GM12874 (cell line): ENCODE measurements at regions not wholly inside any gene's neighbourhood (a gene's known extent, or its start where the extent isn't known, plus 50 kb on each side); places are given as distances from the start of the nearest gene placed in this dataset.

Source experiments
- TF ChIP-seq, protein P1 (sequence below): IDR thresholded peaks from 2 replicates; pipeline ENCODE4 v1.5.1; 2011; ENCODE audit warnings: low read depth, mild to moderate bottlenecking, control low read depth, low read length, moderate library complexity; ENCODE audit not compliant: insufficient read depth

DNA sequence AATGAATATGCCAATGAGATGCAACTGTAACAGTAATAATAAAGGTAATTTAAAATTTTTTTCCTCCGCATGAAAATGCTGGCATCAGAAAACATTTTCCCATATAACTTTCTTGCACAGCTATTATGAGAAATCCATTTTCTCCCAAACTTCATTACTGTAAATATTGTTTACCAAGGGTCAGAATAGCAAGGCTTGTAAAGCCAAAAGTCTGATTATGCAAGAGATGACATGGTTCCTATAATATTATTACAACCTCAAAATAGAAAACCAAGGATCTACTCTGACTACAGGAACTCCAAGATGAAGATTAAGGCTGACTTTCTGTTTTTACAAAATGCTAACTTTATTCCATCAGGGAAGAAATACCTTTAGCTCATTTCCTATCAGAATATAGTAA is 162.7 kb upstream of the CDK1 start:
- TF ChIP-seq, protein P1, sequence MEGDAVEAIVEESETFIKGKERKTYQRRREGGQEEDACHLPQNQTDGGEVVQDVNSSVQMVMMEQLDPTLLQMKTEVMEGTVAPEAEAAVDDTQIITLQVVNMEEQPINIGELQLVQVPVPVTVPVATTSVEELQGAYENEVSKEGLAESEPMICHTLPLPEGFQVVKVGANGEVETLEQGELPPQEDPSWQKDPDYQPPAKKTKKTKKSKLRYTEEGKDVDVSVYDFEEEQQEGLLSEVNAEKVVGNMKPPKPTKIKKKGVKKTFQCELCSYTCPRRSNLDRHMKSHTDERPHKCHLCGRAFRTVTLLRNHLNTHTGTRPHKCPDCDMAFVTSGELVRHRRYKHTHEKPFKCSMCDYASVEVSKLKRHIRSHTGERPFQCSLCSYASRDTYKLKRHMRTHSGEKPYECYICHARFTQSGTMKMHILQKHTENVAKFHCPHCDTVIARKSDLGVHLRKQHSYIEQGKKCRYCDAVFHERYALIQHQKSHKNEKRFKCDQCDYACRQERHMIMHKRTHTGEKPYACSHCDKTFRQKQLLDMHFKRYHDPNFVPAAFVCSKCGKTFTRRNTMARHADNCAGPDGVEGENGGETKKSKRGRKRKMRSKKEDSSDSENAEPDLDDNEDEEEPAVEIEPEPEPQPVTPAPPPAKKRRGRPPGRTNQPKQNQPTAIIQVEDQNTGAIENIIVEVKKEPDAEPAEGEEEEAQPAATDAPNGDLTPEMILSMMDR: no peak

DNA sequence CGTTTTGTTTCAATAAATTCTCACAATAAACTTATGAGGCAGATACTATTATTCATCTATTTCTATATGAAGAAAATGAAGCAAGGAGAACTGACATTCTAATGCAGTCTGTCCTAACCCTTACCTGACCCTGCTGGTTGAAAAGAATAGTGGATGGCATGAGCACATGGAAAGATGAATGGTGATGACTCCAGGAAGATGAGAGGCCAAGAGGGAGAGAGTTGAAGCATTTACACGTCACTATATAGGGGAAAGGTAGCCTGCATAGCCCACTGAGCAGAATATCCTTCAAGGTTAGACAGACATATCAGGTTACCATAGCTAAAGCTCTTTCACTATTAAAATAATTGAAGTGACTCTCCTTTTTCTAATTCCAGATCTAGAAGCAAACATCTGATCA is 163.9 kb upstream of the CDK1 start:
- TF ChIP-seq, protein P1: no peak

DNA sequence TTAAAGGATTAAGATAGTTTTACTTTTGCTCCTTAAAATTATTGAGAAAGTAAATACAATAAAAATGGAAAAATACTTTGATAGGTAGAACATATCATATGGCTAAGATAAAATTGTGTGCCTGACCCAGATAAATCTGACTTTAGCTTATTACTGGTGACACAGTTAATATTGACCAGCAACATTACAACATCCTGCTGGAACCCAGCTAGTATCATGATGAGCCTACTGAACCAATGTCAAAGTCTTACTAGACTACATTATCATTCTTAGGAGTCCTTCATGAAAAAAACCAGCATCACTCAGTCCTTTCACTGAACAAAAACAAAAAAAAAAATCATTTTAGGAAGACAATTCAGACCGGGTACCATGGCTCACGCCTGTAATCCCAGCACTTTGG is 164.8 kb upstream of the CDK1 start:
- TF ChIP-seq, protein P1: no peak

DNA sequence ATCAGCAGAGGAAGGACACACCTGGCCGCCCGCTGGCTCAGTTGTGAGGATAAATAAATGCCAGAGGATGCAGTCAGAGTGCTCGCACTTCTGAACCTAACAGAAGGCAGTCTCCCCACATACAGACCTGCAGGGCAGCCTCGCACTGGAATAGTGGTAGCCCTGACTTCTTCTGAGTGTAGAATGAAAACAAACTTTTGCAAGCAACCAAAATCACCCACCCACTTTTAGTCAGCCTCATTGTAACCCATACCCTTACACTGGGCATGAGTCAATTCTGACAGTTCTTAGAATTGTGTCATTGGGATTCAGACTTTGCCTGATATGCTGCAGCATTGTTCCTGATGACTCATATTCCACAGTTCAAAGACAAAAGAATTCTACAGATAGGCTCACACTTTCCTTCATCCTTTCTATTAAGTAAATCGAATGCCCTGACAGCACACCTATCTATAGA is 167.0 kb upstream of the CDK1 start:
- TF ChIP-seq, protein P1: no peak

DNA sequence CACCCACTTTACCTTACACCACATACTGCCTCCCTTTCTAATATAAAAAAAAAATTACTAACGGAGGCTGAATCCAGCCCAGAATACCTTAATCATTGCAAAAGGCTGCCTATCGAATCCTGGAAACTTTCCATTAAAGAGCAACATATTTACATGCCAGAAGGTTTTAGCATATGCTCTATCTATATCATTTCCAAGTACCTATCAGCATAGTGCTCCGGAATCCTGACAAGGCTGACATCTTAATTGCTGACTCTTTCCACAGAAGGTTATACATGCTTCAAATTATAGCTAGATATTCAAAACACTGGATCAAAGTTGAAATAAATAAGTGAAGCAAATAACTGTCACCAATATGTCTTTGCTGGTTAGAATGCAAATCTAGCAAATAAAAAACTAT is 170.9 kb upstream of the CDK1 start:
- TF ChIP-seq, protein P1: no peak

DNA sequence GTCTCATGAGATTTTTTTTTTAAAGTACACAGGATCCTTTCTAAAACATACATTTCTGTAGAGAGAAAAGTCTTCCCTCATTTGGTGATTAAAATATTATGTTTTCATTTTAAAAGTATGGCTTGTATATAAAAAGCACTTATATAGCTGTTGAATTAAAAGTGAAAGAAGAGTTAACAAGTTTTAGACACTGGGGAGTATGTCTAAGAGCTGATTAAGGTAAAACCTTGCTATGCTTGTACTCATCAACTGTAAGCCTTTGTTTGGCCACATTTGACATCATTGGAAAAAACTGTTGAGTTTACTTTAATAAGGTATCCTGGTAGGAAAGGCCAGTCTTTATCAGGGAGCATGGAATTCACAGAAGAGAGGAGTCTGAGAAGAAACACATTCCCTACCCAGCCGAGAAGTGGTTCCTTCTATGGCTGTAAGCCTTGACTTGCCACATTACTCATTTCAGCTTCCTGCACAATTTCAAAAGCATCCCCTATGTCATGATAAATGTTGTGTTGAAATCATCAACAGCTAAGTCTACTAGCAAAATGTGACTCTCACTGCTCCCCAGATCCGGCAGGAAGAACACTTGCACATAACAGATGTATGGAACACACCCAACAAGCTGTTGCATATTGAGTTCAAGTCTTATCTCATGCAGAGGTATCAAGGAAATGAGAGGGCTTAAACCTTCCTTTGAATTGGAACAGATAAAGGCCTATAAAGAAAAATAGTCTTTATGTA is 171.8 kb upstream of the CDK1 start:
- TF ChIP-seq, protein P1: no peak

DNA sequence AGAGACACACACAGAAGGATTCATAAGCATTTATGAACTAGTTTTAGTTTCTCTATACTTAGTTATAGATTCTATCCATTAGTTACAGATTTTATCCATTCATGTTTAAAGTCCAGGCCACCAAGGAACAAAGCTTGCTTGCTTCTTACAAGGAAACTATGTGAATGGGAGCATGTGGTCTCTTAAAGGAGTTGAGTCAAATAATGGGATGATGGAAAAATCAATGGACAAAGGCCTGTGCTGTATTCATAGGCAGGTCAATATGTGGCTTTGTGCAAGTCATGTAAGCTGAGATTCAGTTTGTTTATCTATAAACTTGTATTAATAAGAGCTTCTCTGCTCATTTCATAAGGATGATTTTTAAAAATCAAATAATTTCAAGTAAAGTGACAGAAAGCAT is 172.8 kb upstream of the CDK1 start:
- TF ChIP-seq, protein P1: no peak

DNA sequence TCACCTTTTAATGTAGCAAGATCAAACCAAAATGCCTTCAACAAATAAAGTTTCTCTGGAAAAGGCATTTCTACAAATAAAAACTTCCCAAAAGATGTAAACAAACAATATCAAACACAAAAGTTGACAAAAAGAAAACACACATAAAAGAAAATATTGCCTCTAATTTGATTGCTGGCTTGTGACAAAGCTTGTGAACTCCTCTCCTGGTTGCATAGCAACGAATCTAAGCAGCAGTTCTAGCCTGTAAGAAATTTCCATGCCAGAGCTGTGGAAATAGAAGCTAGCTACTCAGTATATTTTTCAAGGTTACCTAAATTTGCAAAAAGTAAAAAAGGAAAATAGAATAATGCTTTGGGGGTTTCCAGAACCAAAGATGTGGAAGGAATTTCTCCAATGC is 173.9 kb upstream of the CDK1 start:
- TF ChIP-seq, protein P1: no peak
